Dedifferentiated amniotic fluid mesenchymal stem cell (primary cell): ENCODE measurements at regions not wholly inside any gene's neighbourhood (a gene's known extent, or its start where the extent isn't known, plus 50 kb on each side); places are given as distances from the start of the nearest gene placed in this dataset.

Experiments used
- DNase-seq: peaks from one replicate; pipeline ENCODE4 v3.0.0-alpha.2; 2016; ENCODE audit errors: extremely low spot score

- no peak for DNase-seq
These were observed 739.7 kb upstream of the FZD8 start for GRCh38 chr10:36381748-36382147.

- no peak for DNase-seq
These were observed 738.4 kb upstream of the FZD8 start for GRCh38 chr10:36380538-36380937.

GRCh38 chr10:36375107-36375506 lies 733.0 kb upstream of the FZD8 start:
- DNase-seq: no peak

GRCh38 chr10:36373424-36374096 lies 731.5 kb upstream of the FZD8 start:
- DNase-seq: no peak

- no peak for DNase-seq
These were observed 725.3 kb upstream of the FZD8 start for GRCh38 chr10:36367362-36367761.

- no peak for DNase-seq
These were observed 724.7 kb upstream of the FZD8 start for GRCh38 chr10:36366843-36367242.

- DNase-seq: no peak
These were observed 724.0 kb upstream of the FZD8 start for GRCh38 chr10:36366065-36366464.

GRCh38 chr10:36362257-36362656 lies 720.2 kb upstream of the FZD8 start:
- no peak for DNase-seq

- no peak for DNase-seq
These were observed 716.6 kb upstream of the FZD8 start for GRCh38 chr10:36358736-36359135.

- no peak for DNase-seq
These were observed 712.5 kb upstream of the FZD8 start for GRCh38 chr10:36354633-36355032.

- DNase-seq: peak; percentile 51
These were observed 709.1 kb upstream of the FZD8 start for GRCh38 chr10:36351159-36351558.

- peak; percentile 94 for DNase-seq
These were observed 707.5 kb upstream of the FZD8 start for GRCh38 chr10:36349445-36350078.

GRCh38 chr10:36345807-36346206 lies 703.7 kb upstream of the FZD8 start:
- peak; percentile 56 for DNase-seq

GRCh38 chr10:36345175-36345533 lies 703.1 kb upstream of the FZD8 start:
- DNase-seq: no peak

GRCh38 chr10:36344240-36345174 lies 702.4 kb upstream of the FZD8 start:
- DNase-seq: peak; percentile 67

GRCh38 chr10:36342781-36343180 lies 700.7 kb upstream of the FZD8 start:
- DNase-seq: no peak

GRCh38 chr10:36341471-36341870 lies 699.4 kb upstream of the FZD8 start:
- DNase-seq: no peak

GRCh38 chr10:36336315-36336714 lies 694.2 kb upstream of the FZD8 start:
- DNase-seq: no peak

- DNase-seq: no peak
These were observed 691.4 kb upstream of the FZD8 start for GRCh38 chr10:36333446-36333845.

GRCh38 chr10:36332926-36333325 lies 690.8 kb upstream of the FZD8 start:
- DNase-seq: no peak

- no peak for DNase-seq
These were observed 689.0 kb upstream of the FZD8 start for GRCh38 chr10:36331121-36331520.

- DNase-seq: no peak
These were observed 683.7 kb upstream of the FZD8 start for GRCh38 chr10:36325815-36326214.

- no peak for DNase-seq
These were observed 682.7 kb upstream of the FZD8 start for GRCh38 chr10:36324831-36325230.
